ENCODE measurements at regions not wholly inside any gene's neighbourhood (a gene's known extent, or its start where the extent isn't known, plus 50 kb on each side); places are given as distances from the start of the nearest gene placed in this dataset.

DNA sequence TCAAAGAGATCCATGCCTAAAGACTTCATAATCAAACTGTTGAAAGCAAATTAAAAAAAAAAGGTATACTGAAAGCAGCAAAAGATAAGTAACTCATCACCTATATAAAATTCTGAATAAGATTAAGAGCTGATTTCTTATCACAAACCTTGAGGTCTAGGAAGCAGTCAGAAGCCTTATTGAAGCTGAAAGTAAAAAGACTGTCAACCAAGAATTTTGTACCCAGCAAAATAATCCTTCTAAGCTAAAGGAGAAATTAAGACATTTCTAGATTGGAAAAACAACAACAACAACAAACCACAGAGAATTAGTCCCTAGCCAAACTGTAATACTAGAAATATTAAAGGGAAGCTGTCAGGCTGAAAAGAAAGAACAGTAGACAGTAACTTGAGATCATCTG lies 622.9 kb downstream of the PCDH7 start:
- TF ChIP-seq EZH2 (IDR thresholded peaks at IDR 0.05; ENCODE audit: insufficient read depth, poor library complexity, severe bottlenecking) (no peak), EZH2phosphoT487 (IDR thresholded peaks at IDR 0.05; ENCODE audit: insufficient read depth, low read depth) (no peak)
- no peak overlapping the region for H3K9ac ChIP-seq
- H3K9me2 ChIP-seq (ENCODE audit: insufficient read depth) = no peaks in the 10 kb centered on the region
- H3K27me3 ChIP-seq (replicated peaks; ENCODE audit: insufficient read depth) = no peaks in the 10 kb centered on the region
- peaks cover 3% of the 10 kb centered on the region for H3K9me3 ChIP-seq (ENCODE audit: low read depth)
- H3K79me2 ChIP-seq (ENCODE audit: insufficient read depth) = no peaks in the 10 kb centered on the region
- H4K20me1 ChIP-seq (ENCODE audit: insufficient read depth) = no peaks in the 10 kb centered on the region
- no peak overlapping the region for H3K27ac ChIP-seq
- H3K4me1 ChIP-seq (ENCODE audit: insufficient read depth) = no peaks in the 10 kb centered on the region
- no peak for DNase-seq
- in situ Hi-C loops (cut with MboI) = no loop called here
- H3F3A ChIP-seq (ENCODE audit: insufficient read depth) = no peaks in the 10 kb centered on the region
- no peak overlapping the region for H2AFZ ChIP-seq
- H3K4me2 ChIP-seq (ENCODE audit: unreplicated experiment) = no peak overlapping the region
- H3K4me3 ChIP-seq = no peak overlapping the region
- no peaks in the 10 kb centered on the region for H3K36me3 ChIP-seq (ENCODE audit: low read depth)

GRCh38 chr4:31349907-31350306 lies 629.7 kb downstream of the PCDH7 start:
- Histone ChIP-seq H3K9ac (no peak overlapping the region), H3F3A (ENCODE audit: insufficient read depth) (no peaks in the 10 kb centered on the region), H3K4me1 (ENCODE audit: insufficient read depth) (no peaks in the 10 kb centered on the region), H3K36me3 (ENCODE audit: low read depth) (no peaks in the 10 kb centered on the region), H3K4me2 (ENCODE audit: unreplicated experiment) (no peak overlapping the region), H3K9me2 (ENCODE audit: insufficient read depth) (no peaks in the 10 kb centered on the region), H2AFZ (no peak overlapping the region), H3K27ac (no peak overlapping the region), H3K4me3 (no peak overlapping the region), H3K27me3 (replicated peaks; ENCODE audit: insufficient read depth) (no peaks in the 10 kb centered on the region), H3K9me3 (ENCODE audit: low read depth) (peaks cover 4% of the 10 kb centered on the region), H3K79me2 (ENCODE audit: insufficient read depth) (no peaks in the 10 kb centered on the region), H4K20me1 (ENCODE audit: insufficient read depth) (no peaks in the 10 kb centered on the region)
- 0 to 4% methylated on average over 1 of the region's 1 CpG for WGBS, 2 experiments (ENCODE audit: low coverage in 1 of 2, low lambda C conversion rate in 2 of 2, missing lambda C conversion rate in 2 of 2)
- TF ChIP-seq EZH2 (IDR thresholded peaks at IDR 0.05; ENCODE audit: insufficient read depth, poor library complexity, severe bottlenecking) = no peak
- no peak for TF ChIP-seq EZH2phosphoT487 (IDR thresholded peaks at IDR 0.05; ENCODE audit: insufficient read depth, low read depth)
- in situ Hi-C loops (cut with MboI) = no loop called here
- DNase-seq = no peak

DNA sequence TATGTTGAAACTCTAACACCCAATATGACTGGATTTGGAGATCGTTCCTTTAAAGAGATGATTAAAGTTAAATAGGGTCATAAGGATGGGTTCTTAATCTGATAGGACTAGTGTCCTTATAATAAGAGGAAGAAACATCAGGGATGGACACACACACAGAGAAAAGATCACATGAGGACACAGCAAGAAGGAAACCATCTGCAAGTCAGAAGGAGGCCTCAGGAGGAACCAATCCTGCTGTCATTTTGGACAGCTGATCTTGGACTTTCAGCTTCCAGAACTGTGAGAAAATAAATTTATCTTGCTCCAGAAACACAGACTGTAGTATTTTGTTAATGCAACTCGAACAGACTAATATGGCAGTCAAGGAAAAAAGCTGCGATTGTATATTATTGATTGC lies 631.5 kb downstream of the PCDH7 start:
- no peaks in the 10 kb centered on the region for H3K4me1 ChIP-seq (ENCODE audit: insufficient read depth)
- H3K4me3 ChIP-seq = no peak overlapping the region
- H4K20me1 ChIP-seq (ENCODE audit: insufficient read depth) = no peaks in the 10 kb centered on the region
- peaks cover 4% of the 10 kb centered on the region for H3K9me3 ChIP-seq (ENCODE audit: low read depth)
- no peaks in the 10 kb centered on the region for H3K27me3 ChIP-seq (replicated peaks; ENCODE audit: insufficient read depth)
- DNase-seq = no peak
- in situ Hi-C loops (cut with MboI) = no loop called here
- H3K79me2 ChIP-seq (ENCODE audit: insufficient read depth) = no peaks in the 10 kb centered on the region
- no peaks in the 10 kb centered on the region for H3K36me3 ChIP-seq (ENCODE audit: low read depth)
- no peak overlapping the region for H2AFZ ChIP-seq
- no peak overlapping the region for H3K9ac ChIP-seq
- H3F3A ChIP-seq (ENCODE audit: insufficient read depth) = no peaks in the 10 kb centered on the region
- H3K27ac ChIP-seq = no peak overlapping the region
- 19 to 20% methylated on average over 3 of the region's 3 CpGs for WGBS, 2 experiments (ENCODE audit: low coverage in 1 of 2, low lambda C conversion rate in 2 of 2, missing lambda C conversion rate in 2 of 2)
- H3K4me2 ChIP-seq (ENCODE audit: unreplicated experiment) = no peak overlapping the region
- TF ChIP-seq EZH2 (IDR thresholded peaks at IDR 0.05; ENCODE audit: insufficient read depth, poor library complexity, severe bottlenecking) (no peak), EZH2phosphoT487 (IDR thresholded peaks at IDR 0.05; ENCODE audit: insufficient read depth, low read depth) (no peak)
- no peaks in the 10 kb centered on the region for H3K9me2 ChIP-seq (ENCODE audit: insufficient read depth)

GRCh38 chr4:31356839-31357238 lies 636.7 kb downstream of the PCDH7 start:
- Histone ChIP-seq H3K27ac (no peak overlapping the region), H3K36me3 (ENCODE audit: low read depth) (no peaks in the 10 kb centered on the region), H3K79me2 (ENCODE audit: insufficient read depth) (no peaks in the 10 kb centered on the region), H3F3A (ENCODE audit: insufficient read depth) (no peaks in the 10 kb centered on the region), H4K20me1 (ENCODE audit: insufficient read depth) (no peaks in the 10 kb centered on the region), H3K9me3 (ENCODE audit: low read depth) (no peaks in the 10 kb centered on the region), H3K4me1 (ENCODE audit: insufficient read depth) (no peaks in the 10 kb centered on the region), H3K9me2 (ENCODE audit: insufficient read depth) (no peaks in the 10 kb centered on the region), H3K4me3 (no peak overlapping the region), H2AFZ (no peak overlapping the region), H3K4me2 (ENCODE audit: unreplicated experiment) (no peak overlapping the region), H3K9ac (no peak overlapping the region), H3K27me3 (replicated peaks; ENCODE audit: insufficient read depth) (no peaks in the 10 kb centered on the region)
- in situ Hi-C loops (cut with MboI) = no loop called here
- WGBS, 2 experiments (ENCODE audit: low coverage in 1 of 2, low lambda C conversion rate in 2 of 2, missing lambda C conversion rate in 2 of 2) = 66 to 75% methylated on average over 1 of the region's 1 CpG
- TF ChIP-seq EZH2 (IDR thresholded peaks at IDR 0.05; ENCODE audit: insufficient read depth, poor library complexity, severe bottlenecking) (no peak), EZH2phosphoT487 (IDR thresholded peaks at IDR 0.05; ENCODE audit: insufficient read depth, low read depth) (no peak)
- no peak for DNase-seq

- H2AFZ ChIP-seq = no peak overlapping the region
- H3K4me3 ChIP-seq = no peak overlapping the region
- H3K4me1 ChIP-seq (ENCODE audit: insufficient read depth) = no peaks in the 10 kb centered on the region
- no peaks in the 10 kb centered on the region for H4K20me1 ChIP-seq (ENCODE audit: insufficient read depth)
- DNase-seq = no peak
- H3K36me3 ChIP-seq (ENCODE audit: low read depth) = no peaks in the 10 kb centered on the region
- TF ChIP-seq EZH2phosphoT487 (IDR thresholded peaks at IDR 0.05; ENCODE audit: insufficient read depth, low read depth) = no peak
- TF ChIP-seq EZH2 (IDR thresholded peaks at IDR 0.05; ENCODE audit: insufficient read depth, poor library complexity, severe bottlenecking) = no peak
- in situ Hi-C loops (cut with MboI) = no loop called here
- H3K9me2 ChIP-seq (ENCODE audit: insufficient read depth) = no peaks in the 10 kb centered on the region
- H3K4me2 ChIP-seq (ENCODE audit: unreplicated experiment) = no peak overlapping the region
- no peaks in the 10 kb centered on the region for H3K27me3 ChIP-seq (replicated peaks; ENCODE audit: insufficient read depth)
- no peak overlapping the region for H3K27ac ChIP-seq
- no peaks in the 10 kb centered on the region for H3K79me2 ChIP-seq (ENCODE audit: insufficient read depth)
- no peaks in the 10 kb centered on the region for H3F3A ChIP-seq (ENCODE audit: insufficient read depth)
- no peak overlapping the region for H3K9ac ChIP-seq
- no peaks in the 10 kb centered on the region for H3K9me3 ChIP-seq (ENCODE audit: low read depth)
- 0% methylated on average over 1 of the region's 1 CpG for WGBS, 2 experiments (ENCODE audit: low coverage in 1 of 2, low lambda C conversion rate in 2 of 2, missing lambda C conversion rate in 2 of 2)
Measured at GRCh38 chr4:31360786-31361185, 640.6 kb downstream of the PCDH7 start.
